IMR-90 (cell line): ENCODE measurements at regions not wholly inside any gene's neighbourhood (a gene's known extent, or its start where the extent isn't known, plus 50 kb on each side); places are given as distances from the start of the nearest gene placed in this dataset.

Source experiments
- ATAC-seq: fragments of 200-7000 bp; cut with Tn5 transposase; 2 replicates; pipeline ENCODE4 v1.9.1; 2020; ENCODE audit warnings: low read depth, mild to moderate bottlenecking, moderate library complexity
- BruUV-seq: library from RNA; stranded (reverse); fragments of 400-500 nt; replicated peaks from 2 replicates; lab custom pipeline; 2021; lab: Mats Ljungman, UMichigan
- CTCF ChIA-PET: fragments of 300-600 bp; formaldehyde crosslinking; extraction: SDS; loops from one replicate; lab custom pipeline; 2021; ENCODE audit warnings: antibody characterized with exemption; lab: Yijun Ruan, JAX
- POLR2A ChIA-PET: fragments of 300-600 bp; sonication (Branson Sonifier 250); formaldehyde crosslinking; loops from one replicate; lab custom pipeline; 2022; ENCODE audit warnings: antibody characterized with exemption; ENCODE audit not compliant: unreplicated experiment; lab: Charles Lee
- DNase-seq: peaks from one replicate; pipeline ENCODE4 v3.0.0; 2013
- H2AFZ ChIP-seq: replicated peaks from 2 replicates; pipeline ENCODE3; 2013; ENCODE audit warnings: low read length, mild to moderate bottlenecking; ENCODE audit not compliant: poor library complexity
- H2AK5ac ChIP-seq: 2 replicates; pipeline ENCODE4 v1.6.1; 2013; ENCODE audit warnings: low read depth, low read length, inconsistent platforms
- H2AK9ac ChIP-seq: replicated peaks from 2 replicates; pipeline ENCODE3; 2013; ENCODE audit warnings: mild to moderate bottlenecking, low read depth, low read length, moderate library complexity; ENCODE audit not compliant: poor library complexity
- H2BK120ac ChIP-seq: 2 replicates; pipeline ENCODE4 v1.6.1; 2013; ENCODE audit warnings: low read depth, low read length, inconsistent platforms
- H2BK15ac ChIP-seq: 3 replicates; pipeline ENCODE4 v1.6.1; 2013; ENCODE audit warnings: low read depth, low read length, inconsistent platforms
- H2BK20ac ChIP-seq: 2 replicates; pipeline ENCODE4 v1.6.1; 2013; ENCODE audit warnings: low read depth, mild to moderate bottlenecking, inconsistent platforms, low read length, moderate library complexity
- H2BK5ac ChIP-seq: 2 replicates; pipeline ENCODE4 v1.6.1; 2013; ENCODE audit warnings: mild to moderate bottlenecking, low read depth, low read length, inconsistent platforms; ENCODE audit not compliant: poor library complexity, severe bottlenecking
- H3K14ac ChIP-seq: replicated peaks from 2 replicates; pipeline ENCODE4 v1.6.1; 2013; ENCODE audit warnings: low read depth, low read length, inconsistent platforms
- H3K18ac ChIP-seq: 2 replicates; pipeline ENCODE4 v1.6.1; 2013; ENCODE audit warnings: low read depth, low read length, control low read depth
- H3K23ac ChIP-seq: 2 replicates; pipeline ENCODE4 v1.6.1; 2013; ENCODE audit warnings: low read depth, low read length, inconsistent platforms
- H3K27ac ChIP-seq: 2 replicates; pipeline ENCODE4 v1.5.1; 2013; ENCODE audit warnings: mild to moderate bottlenecking, control low read depth, low read length; ENCODE audit not compliant: insufficient read depth
- H3K27me3 ChIP-seq: 2 replicates; pipeline ENCODE4 v1.6.1; 2013; ENCODE audit warnings: low read length; ENCODE audit not compliant: control insufficient read depth, insufficient read depth
- H3K36me3 ChIP-seq: 2 replicates; pipeline ENCODE4 v1.6.1; 2013; ENCODE audit warnings: low read length, mixed read lengths; ENCODE audit not compliant: control insufficient read depth, insufficient read depth
- H3K4ac ChIP-seq: 2 replicates; pipeline ENCODE4 v1.6.1; 2013; ENCODE audit warnings: low read depth, low read length, inconsistent platforms
- H3K4me1 ChIP-seq: 2 replicates; pipeline ENCODE4 v1.6.1; 2013; ENCODE audit warnings: low read length, mixed read lengths; ENCODE audit not compliant: control insufficient read depth, insufficient read depth
- H3K4me2 ChIP-seq: 2 replicates; pipeline ENCODE4 v1.6.1; 2013; ENCODE audit warnings: low read depth, mild to moderate bottlenecking, control low read depth, low read length, moderate library complexity
- H3K4me3 ChIP-seq: 2 replicates; pipeline ENCODE4 v1.5.1; 2013; ENCODE audit warnings: low read depth, mild to moderate bottlenecking, control low read depth, low read length, moderate library complexity; ENCODE audit not compliant: insufficient read depth
- H3K56ac ChIP-seq: 2 replicates; pipeline ENCODE4 v1.6.1; 2013; ENCODE audit warnings: low read length, inconsistent platforms; ENCODE audit not compliant: insufficient read depth; ENCODE audit errors: extremely low read depth
- H3K79me1 ChIP-seq, 2 experiments: 2 replicates each; pipeline ENCODE4 v1.6.1; 2013; ENCODE audit warnings: low read length in 2 of 2, inconsistent platforms in 1 of 2, low read depth in 1 of 2
- H3K9ac ChIP-seq: 2 replicates; pipeline ENCODE4 v1.6.1; 2013; ENCODE audit warnings: low read depth, low read length, control low read depth
- H3K9me1 ChIP-seq: 2 replicates; pipeline ENCODE4 v1.6.1; 2013; ENCODE audit warnings: low read length, inconsistent platforms; ENCODE audit not compliant: insufficient read depth
- H3K9me3 ChIP-seq: 2 replicates; pipeline ENCODE4 v1.6.1; 2013; ENCODE audit warnings: low read length; ENCODE audit not compliant: control insufficient read depth, insufficient read depth
- H4K20me1 ChIP-seq: 2 replicates; pipeline ENCODE4 v1.6.1; 2013; ENCODE audit warnings: low read length, inconsistent platforms; ENCODE audit not compliant: insufficient read depth
- H4K5ac ChIP-seq: 2 replicates; pipeline ENCODE4 v1.6.1; 2013; ENCODE audit warnings: mild to moderate bottlenecking, low read depth, low read length, control low read depth
- H4K8ac ChIP-seq, 2 experiments: 2 replicates each; pipeline ENCODE4 v1.6.1; 2013; ENCODE audit warnings: low read depth in 2 of 2, low read length in 2 of 2, control low read depth in 1 of 2, inconsistent platforms in 1 of 2
- H4K91ac ChIP-seq: 2 replicates; pipeline ENCODE4 v1.6.1; 2013; ENCODE audit warnings: low read depth, low read length, inconsistent platforms; ENCODE audit not compliant: insufficient read depth
- BHLHE40 ChIP-seq: fragments of 150-350 bp; IDR thresholded peaks from 2 replicates; pipeline ENCODE4 v1.6.1; 2016; ENCODE audit warnings: mild to moderate bottlenecking, low read depth, low read length
- CEBPB ChIP-seq: IDR thresholded peaks from 2 replicates; pipeline ENCODE4 v1.6.1; 2012; ENCODE audit warnings: low read depth, low read length, improper control_type of control experiment
- CHD1 ChIP-seq: IDR thresholded peaks from 2 replicates; pipeline ENCODE4 v1.6.1; 2012; ENCODE audit warnings: low read depth, low read length, improper control_type of control experiment
- CTCF ChIP-seq: conservative IDR thresholded peaks from 2 replicates; pipeline ENCODE4 v1.5.1; 2012; ENCODE audit warnings: mild to moderate bottlenecking, low read depth, low read length, improper control_type of control experiment
- ELK1 ChIP-seq: fragments of 150-350 bp; IDR thresholded peaks from 2 replicates; pipeline ENCODE4 v1.6.1; 2016; ENCODE audit warnings: low read depth, mild to moderate bottlenecking, low read length, moderate library complexity, borderline replicate concordance
- FOS ChIP-seq: fragments of 150-350 bp; IDR thresholded peaks from 2 replicates; pipeline ENCODE4 v1.6.1; 2016; ENCODE audit warnings: low read depth, low read length
- MAFK ChIP-seq: IDR thresholded peaks from 2 replicates; pipeline ENCODE4 v1.6.1; 2012; ENCODE audit warnings: low read depth, low read length, improper control_type of control experiment
- MAZ ChIP-seq: IDR thresholded peaks from 2 replicates; pipeline ENCODE4 v1.6.1; 2012; ENCODE audit warnings: low read depth, mild to moderate bottlenecking, low read length, improper control_type of control experiment, moderate library complexity, borderline replicate concordance
- MXI1 ChIP-seq: IDR thresholded peaks from 2 replicates; pipeline ENCODE4 v1.6.1; 2012; ENCODE audit warnings: low read depth, mild to moderate bottlenecking, low read length, moderate library complexity, borderline replicate concordance
- NFE2L2 ChIP-seq: fragments of 150-350 bp; IDR thresholded peaks from 2 replicates; pipeline ENCODE4 v1.6.1; 2016; ENCODE audit warnings: low read depth, mild to moderate bottlenecking, low read length
- POLR2A ChIP-seq: IDR thresholded peaks from 2 replicates; pipeline ENCODE4 v1.6.1; 2012; ENCODE audit warnings: mild to moderate bottlenecking, low read depth, low read length
- RAD21 ChIP-seq: IDR thresholded peaks from 2 replicates; pipeline ENCODE4 v1.6.1; 2012; ENCODE audit warnings: low read length, improper control_type of control experiment
- RCOR1 ChIP-seq: IDR thresholded peaks from 2 replicates; pipeline ENCODE4 v1.6.1; 2012; ENCODE audit warnings: mild to moderate bottlenecking, low read length, improper control_type of control experiment; ENCODE audit not compliant: insufficient replicate concordance
- RFX5 ChIP-seq: IDR thresholded peaks from 2 replicates; pipeline ENCODE4 v1.8.0; 2012; ENCODE audit warnings: low read depth, mild to moderate bottlenecking, low read length, moderate library complexity
- SMC3 ChIP-seq: fragments of 150-350 bp; IDR thresholded peaks from 2 replicates; pipeline ENCODE4 v1.6.1; 2016; ENCODE audit warnings: low read depth, mild to moderate bottlenecking, antibody characterized with exemption, low read length, moderate library complexity
- USF2 ChIP-seq: fragments of 150-350 bp; IDR thresholded peaks from 2 replicates; pipeline ENCODE4 v1.6.1; 2017; ENCODE audit warnings: mild to moderate bottlenecking, antibody characterized with exemption, low read length, low read depth
- WGBS, 2 experiments: methylation state at CpG; one replicate each; pipeline versions ENCODE4 v1.1.5 to v1.1.7; 2013; ENCODE audit warnings: missing lambda C conversion rate in 2 of 2; ENCODE audit not compliant: insufficient read length in 1 of 2; ENCODE audit errors: extremely low coverage in 2 of 2; 5-methylcytosine and 5-hydroxymethylcytosine counted together
- dilution Hi-C: fragments of 300-500 bp; cut with HindIII; formaldehyde crosslinking; loops from one replicate; pipeline ENCODE4 v1.14.3; 2018; ENCODE audit warnings: low sequenced_read_pairs; ENCODE audit not compliant: unreplicated experiment
- in situ Hi-C: fragments of 300-500 bp; cut with MboI; formaldehyde crosslinking; loops from 3 replicates; pipeline ENCODE4 v1.14.3; 2019; ENCODE audit warnings: low sequenced_read_pairs, inconsistent platforms, mixed read lengths
- intact Hi-C: fragments of 100-400 bp; cut with micrococcal nuclease; formaldehyde crosslinking; loops from 2 replicates; pipeline ENCODE4 v1.10.0; 2022

- POLR2A ChIA-PET = interaction anchor here (0.5 kb wide), 1 partner anchor 638 kb away, joined by 3 read pairs; no protein-coding TSS in a partner anchor
- H4K20me1 ChIP-seq = no peaks in the 10 kb centered on the region
- no peak overlapping the region for H3K4ac ChIP-seq
- no peak overlapping the region for H3K27ac ChIP-seq
- no peak overlapping the region for H2BK5ac ChIP-seq
- no peak overlapping the region for H3K18ac ChIP-seq
- no peak overlapping the region for H3K4me2 ChIP-seq
- no peak overlapping the region for H2AK5ac ChIP-seq
- H3K4me3 ChIP-seq = no peak overlapping the region
- H2BK120ac ChIP-seq = no peak overlapping the region
- no peak overlapping the region for H3K23ac ChIP-seq
- DNase-seq = no peak
- TF ChIP-seq NFE2L2 (no peak), FOS (no peak), ELK1 (no peak), BHLHE40 (no peak), RFX5 (no peak), SMC3 (no peak), CEBPB (no peak), CHD1 (no peak), MAFK (no peak), POLR2A (no peak), USF2 (no peak), MXI1 (no peak), RCOR1 (no peak), CTCF (no peak), RAD21 (no peak), MAZ (no peak)
- no peak overlapping the region for H2AFZ ChIP-seq
- ATAC-seq = no peak
- no CpG with 5 or more reads among the region's 1 CpG for WGBS, 2 experiments
- H4K5ac ChIP-seq = no peak overlapping the region
- in situ Hi-C loops (no loop called here), intact Hi-C loops (no loop called here), dilution Hi-C loops (no loop called here)
- H3K27me3 ChIP-seq = no peaks in the 10 kb centered on the region
- H3K9me1 ChIP-seq = no peaks in the 10 kb centered on the region
- H3K36me3 ChIP-seq = no peaks in the 10 kb centered on the region
- no peak overlapping the region for H4K8ac ChIP-seq
- H2BK15ac ChIP-seq = no peak overlapping the region
- no peaks in the 10 kb centered on the region for H3K4me1 ChIP-seq
- no peak overlapping the region for H2AK9ac ChIP-seq
- no peak overlapping the region for H3K56ac ChIP-seq
- H2BK20ac ChIP-seq = no peak overlapping the region
- no peak overlapping the region for H4K91ac ChIP-seq
- H3K9ac ChIP-seq = no peak overlapping the region
- no peaks in the 10 kb centered on the region for H3K9me3 ChIP-seq
- CTCF ChIA-PET = no interaction called here
- no peaks in the 10 kb centered on the region for H3K79me1 ChIP-seq
- no peak overlapping the region for H3K14ac ChIP-seq
- no TSS peak for BruUV-seq
These were observed 456.3 kb downstream of the ZEB2 start for GRCh38 chr2:144063602-144064001.
